ENCODE measurements at regions not wholly inside any gene's neighbourhood (a gene's known extent, or its start where the extent isn't known, plus 50 kb on each side); places are given as distances from the start of the nearest gene placed in this dataset.
"Not testable (repeated sequence)": the region's sequence is repeated elsewhere in the genome, so short reads cannot be mapped to it uniquely, and the experiment has no call there.

- Histone ChIP-seq H3K27ac (ENCODE audit: low read depth, low read length) (no peak overlapping the region), H3K36me3 (ENCODE audit: control insufficient read depth, insufficient read depth, low read length) (no peaks in the 10 kb centered on the region), H3K4me1 (ENCODE audit: control insufficient read depth, insufficient read depth, low read length) (peaks cover under 1% of the 10 kb centered on the region), H3K9ac (ENCODE audit: low read length) (no peak overlapping the region), H3K27me3 (ENCODE audit: control insufficient read depth, insufficient read depth, low read length) (no peaks in the 10 kb centered on the region), H3K4me3 (ENCODE audit: low read depth, low read length) (no peak overlapping the region), H3K9me3 (ENCODE audit: control insufficient read depth, insufficient read depth, low read depth, low read length) (peaks cover 13% of the 10 kb centered on the region; the same call in 1 of the 2 replicates)
These were observed 59.6 kb upstream of the SERPINE2 start for GRCh38 chr2:224098481-224099230.

GRCh38 chr2:224094413-224094812 lies 55.3 kb upstream of the SERPINE2 start:
- no peak overlapping the region for H3K4me3 ChIP-seq (ENCODE audit: low read depth, low read length)
- H3K4me1 ChIP-seq (ENCODE audit: control insufficient read depth, insufficient read depth, low read length) = peaks cover 4% of the 10 kb centered on the region

GRCh38 chr2:224091671-224092070 lies 52.6 kb upstream of the SERPINE2 start:
- H3K27ac ChIP-seq (ENCODE audit: low read depth, low read length); H3K36me3 ChIP-seq (ENCODE audit: control insufficient read depth, insufficient read depth, low read length); H3K9ac ChIP-seq (ENCODE audit: low read length); H3K4me1 ChIP-seq (ENCODE audit: control insufficient read depth, insufficient read depth, low read length); H3K4me3 ChIP-seq (ENCODE audit: low read depth, low read length); H3K27me3 ChIP-seq (ENCODE audit: control insufficient read depth, insufficient read depth, low read length): not testable (repeated sequence)
- H3K9me3 ChIP-seq (ENCODE audit: control insufficient read depth, insufficient read depth, low read depth, low read length) = peaks cover 10% of the 10 kb centered on the region; the same call in 1 of the 2 replicates

More at GRCh38 chr2:224094413-224094812, 55.3 kb upstream of the SERPINE2 start:
- Histone ChIP-seq H3K27me3 (ENCODE audit: control insufficient read depth, insufficient read depth, low read length) (no peaks in the 10 kb centered on the region), H3K9me3 (ENCODE audit: control insufficient read depth, insufficient read depth, low read depth, low read length) (peaks cover 13% of the 10 kb centered on the region; the same call in 1 of the 2 replicates), H3K9ac (ENCODE audit: low read length) (no peak overlapping the region), H3K27ac (ENCODE audit: low read depth, low read length) (no peak overlapping the region), H3K36me3 (ENCODE audit: control insufficient read depth, insufficient read depth, low read length) (no peaks in the 10 kb centered on the region)

- H3K36me3 ChIP-seq (ENCODE audit: control insufficient read depth, insufficient read depth, low read length); H3K4me3 ChIP-seq (ENCODE audit: low read depth, low read length); H3K27ac ChIP-seq (ENCODE audit: low read depth, low read length); H3K4me1 ChIP-seq (ENCODE audit: control insufficient read depth, insufficient read depth, low read length); H3K9ac ChIP-seq (ENCODE audit: low read length); H3K27me3 ChIP-seq (ENCODE audit: control insufficient read depth, insufficient read depth, low read length); H3K9me3 ChIP-seq (ENCODE audit: control insufficient read depth, insufficient read depth, low read depth, low read length): not testable (repeated sequence)
These were observed 50.5 kb upstream of the SERPINE2 start for GRCh38 chr2:224089606-224090005.
